Activated CD4-positive, alpha-beta memory T cell treated with anti-CD3 and anti-CD28 coated beads, Interleukin-2, amount 10 ng/mL, durations not matched to agents 7 days and 5 days (primary cell): ENCODE measurements at regions not wholly inside any gene's neighbourhood (a gene's known extent, or its start where the extent isn't known, plus 50 kb on each side); places are given as distances from the start of the nearest gene placed in this dataset.
A peak's percentile ranks its signal among the peaks of the same experiment; 100 is the strongest.

Experiments used
- CTCF ChIA-PET: fragments of 350-600 bp; sonication (Branson Sonifier 250); formaldehyde crosslinking; loops from one replicate; lab custom pipeline; 2021; ENCODE audit warnings: antibody characterized with exemption, inconsistent platforms; lab: Charles Lee
- POLR2A ChIA-PET: fragments of 350-600 bp; sonication (Branson Sonifier 250); formaldehyde crosslinking; loops from one replicate; lab custom pipeline; 2021; ENCODE audit warnings: antibody characterized with exemption; lab: Charles Lee
- DNase-seq: peaks from one replicate; pipeline ENCODE4 v3.0.0-alpha.2; 2020
- H3K27ac Mint-ChIP-seq: one replicate; pipeline ENCODE4 v1.8.0; 2021; ENCODE audit warnings: mild to moderate bottlenecking, mixed read lengths
- H3K27me3 Mint-ChIP-seq: one replicate; pipeline ENCODE4 v1.8.0; 2021; ENCODE audit warnings: mixed read lengths
- H3K36me3 Mint-ChIP-seq: one replicate; pipeline ENCODE4 v1.8.0; 2021; ENCODE audit warnings: low read depth, mixed read lengths
- H3K4me1 Mint-ChIP-seq: one replicate; pipeline ENCODE4 v1.8.0; 2021; ENCODE audit warnings: mixed read lengths
- H3K4me3 Mint-ChIP-seq: one replicate; pipeline ENCODE4 v1.8.0; 2021; ENCODE audit warnings: mild to moderate bottlenecking, mixed read lengths
- H3K9me3 Mint-ChIP-seq: one replicate; pipeline ENCODE4 v1.8.0; 2021; ENCODE audit warnings: mixed read lengths

DNA sequence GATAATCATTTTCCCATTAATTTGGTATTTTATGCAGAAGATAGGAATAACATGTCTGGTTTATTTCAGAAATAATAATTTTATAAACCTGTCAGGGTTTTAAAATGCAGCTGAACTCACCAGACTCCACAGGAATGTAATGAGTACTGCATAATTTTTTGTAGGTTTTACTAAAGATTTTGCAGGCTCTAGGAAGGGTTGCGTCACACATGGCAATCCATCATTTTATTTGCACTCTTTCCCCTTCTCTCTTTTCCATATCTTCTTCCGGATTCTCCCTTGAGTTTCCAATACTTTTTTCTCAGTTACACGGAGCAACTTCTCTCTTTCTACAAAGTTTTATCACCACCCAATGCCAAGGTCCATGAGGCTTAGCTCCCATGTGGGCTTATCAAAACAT lies 234.7 kb downstream of the NFKBIZ start:
- H3K36me3 Mint-ChIP-seq: peaks cover 26% of the 10 kb centered on the region
- H3K9me3 Mint-ChIP-seq: peaks cover 18% of the 10 kb centered on the region
- DNase-seq: no peak
- POLR2A ChIA-PET: interaction anchor here (2.4 to 3.8 kb wide), 2 partner anchors 10 to 235 kb away, joined by 8 to 19 read pairs; partner anchors contain the start of gene NFKBIZ
- CTCF ChIA-PET: interaction anchor here (2.0 kb wide), 1 partner anchor 141 kb away, joined by 8 read pairs; no protein-coding TSS in a partner anchor
- no peak overlapping the region for H3K4me3 Mint-ChIP-seq
- H3K27me3 Mint-ChIP-seq: peaks cover 4% of the 10 kb centered on the region
- peaks cover 40% of the 10 kb centered on the region for H3K4me1 Mint-ChIP-seq
- no peak overlapping the region for H3K27ac Mint-ChIP-seq

DNA sequence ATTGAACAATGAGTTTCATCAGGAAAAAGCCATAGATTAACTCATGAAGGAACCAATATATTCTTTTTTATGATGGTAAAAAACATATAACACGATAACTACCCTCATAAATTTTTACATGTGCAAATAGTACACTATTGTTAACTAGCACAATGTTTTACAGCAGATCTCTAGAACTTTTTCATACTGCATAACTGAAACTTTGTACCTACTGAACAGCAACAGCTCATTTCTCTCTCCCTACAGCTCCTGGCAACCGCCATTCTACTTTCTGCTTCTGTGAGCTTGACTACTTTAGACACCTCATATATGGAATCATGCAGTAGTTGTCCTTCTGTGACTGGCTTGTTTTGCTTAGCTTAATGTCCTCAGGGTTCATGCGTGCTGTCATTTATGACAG lies 235.4 kb downstream of the NFKBIZ start:
- H3K4me1 Mint-ChIP-seq: peaks cover 35% of the 10 kb centered on the region
- H3K36me3 Mint-ChIP-seq: peaks cover 26% of the 10 kb centered on the region
- H3K9me3 Mint-ChIP-seq: peaks cover 18% of the 10 kb centered on the region
- ChIA-PET POLR2A (interaction anchor here (1.5 to 3.8 kb wide), 4 partner anchors 9 to 235 kb away, joined by 5 to 19 read pairs (median 10); partner anchors contain the start of gene NFKBIZ), CTCF (interaction anchor here (1.2 to 2.0 kb wide), 3 partner anchors 141 to 149 kb away, joined by 3 to 8 read pairs (median 3); no protein-coding TSS in a partner anchor)
- H3K27me3 Mint-ChIP-seq: peaks cover 4% of the 10 kb centered on the region
- no peak for DNase-seq
- no peak overlapping the region for H3K4me3 Mint-ChIP-seq
- H3K27ac Mint-ChIP-seq: no peak overlapping the region

DNA sequence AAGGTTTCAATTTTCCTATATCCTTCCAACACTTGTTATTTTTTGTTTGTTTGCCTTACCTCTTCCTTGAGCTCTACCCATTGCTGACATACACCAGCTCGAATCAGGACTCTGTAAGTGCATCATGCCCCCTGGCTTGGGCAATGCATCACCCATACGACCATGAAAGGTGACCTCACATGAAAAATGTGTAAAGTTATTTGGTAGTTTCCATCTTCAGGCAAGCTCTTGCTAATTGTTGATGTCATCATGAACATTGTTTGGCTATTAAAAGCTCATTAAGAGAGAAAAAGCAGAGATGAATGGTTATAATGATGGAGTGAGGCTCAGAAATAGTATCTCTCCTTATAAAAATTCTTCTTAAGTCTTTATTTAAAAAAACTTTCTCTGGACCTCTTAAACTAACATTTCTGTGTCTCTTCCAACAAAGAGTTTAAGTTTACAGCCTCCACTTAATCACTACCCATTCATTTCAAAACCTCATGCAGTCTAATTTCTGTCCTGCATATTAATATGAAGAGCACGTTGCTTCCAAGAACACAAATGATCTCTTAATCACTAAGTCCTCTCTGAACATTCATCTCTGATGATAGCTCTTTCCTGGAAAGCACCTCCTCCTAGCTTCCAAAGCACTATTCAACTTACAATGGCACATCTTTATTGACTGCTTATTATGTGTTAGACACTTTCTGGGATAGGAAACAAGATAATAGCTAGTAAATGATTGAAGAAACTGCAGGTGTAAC lies 236.3 kb downstream of the NFKBIZ start:
- H3K27me3 Mint-ChIP-seq: peaks cover 5% of the 10 kb centered on the region
- ChIA-PET CTCF (interaction anchor here (1.0 to 2.0 kb wide), 7 partner anchors 9 to 234 kb away, joined by 3 to 8 read pairs (median 3); no protein-coding TSS in a partner anchor), POLR2A (interaction anchor here (1.1 to 3.8 kb wide), 7 partner anchors 8 to 256 kb away, joined by 4 to 19 read pairs (median 6); partner anchors contain the start of gene NFKBIZ)
- no peak for DNase-seq
- peaks cover 18% of the 10 kb centered on the region for H3K9me3 Mint-ChIP-seq
- H3K27ac Mint-ChIP-seq: peak overlapping the region; percentile 67
- H3K4me3 Mint-ChIP-seq: no peak overlapping the region
- H3K4me1 Mint-ChIP-seq: peaks cover 28% of the 10 kb centered on the region
- peaks cover 23% of the 10 kb centered on the region for H3K36me3 Mint-ChIP-seq

DNA sequence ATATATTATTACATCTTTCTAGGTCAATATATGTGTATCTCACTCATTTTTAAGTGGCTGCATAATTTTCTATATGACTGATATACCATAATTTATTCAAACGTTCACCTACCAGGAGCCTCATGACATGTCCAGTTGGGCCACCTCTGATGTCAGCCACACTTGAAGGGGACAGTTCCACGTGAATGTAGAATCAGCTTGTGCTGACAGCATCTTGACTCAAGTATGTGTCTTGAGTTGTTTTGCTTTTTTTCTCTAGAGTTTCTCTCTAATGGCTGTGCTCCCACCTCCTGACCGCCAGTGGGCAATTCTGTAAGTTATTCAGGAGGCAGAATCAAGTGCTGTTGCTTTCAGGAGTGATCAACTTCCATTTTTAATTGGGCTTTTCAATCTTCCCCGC lies 237.9 kb downstream of the NFKBIZ start:
- H3K36me3 Mint-ChIP-seq: peaks cover 23% of the 10 kb centered on the region
- no peak for DNase-seq
- H3K27me3 Mint-ChIP-seq: peaks cover 7% of the 10 kb centered on the region
- H3K27ac Mint-ChIP-seq: no peak overlapping the region
- CTCF ChIA-PET: no interaction called here
- POLR2A ChIA-PET: interaction anchor here (3.8 kb wide), 1 partner anchor 238 kb away, joined by 19 read pairs; the partner anchor contains the start of gene NFKBIZ
- H3K9me3 Mint-ChIP-seq: peaks cover 10% of the 10 kb centered on the region
- no peak overlapping the region for H3K4me3 Mint-ChIP-seq
- H3K4me1 Mint-ChIP-seq: peaks cover 37% of the 10 kb centered on the region

DNA sequence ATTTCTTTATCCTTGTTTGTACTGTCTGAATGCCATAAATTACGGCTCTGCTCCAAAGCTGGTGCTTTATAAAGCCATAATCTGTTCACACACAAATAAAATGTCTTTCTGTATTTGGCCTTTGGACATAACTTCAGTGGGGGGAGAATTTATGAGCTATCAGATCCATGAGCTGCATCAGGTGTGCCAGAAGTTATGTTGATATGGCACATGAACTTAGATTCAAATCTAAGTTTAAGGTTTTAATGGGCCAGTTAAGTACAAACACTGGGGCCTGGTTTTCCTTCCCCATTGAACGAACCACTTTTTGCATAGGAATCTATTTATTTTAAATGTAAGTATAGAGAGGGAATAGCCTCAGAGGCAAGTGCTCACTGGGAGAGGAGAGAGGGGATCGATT lies 239.9 kb downstream of the NFKBIZ start:
- Mint-ChIP-seq H3K27me3 (peaks cover 3% of the 10 kb centered on the region), H3K36me3 (peaks cover 15% of the 10 kb centered on the region), H3K9me3 (peaks cover 6% of the 10 kb centered on the region), H3K4me3 (no peak overlapping the region), H3K4me1 (peaks cover 55% of the 10 kb centered on the region), H3K27ac (no peak overlapping the region)
- ChIA-PET POLR2A (interaction anchor here (1.1 kb wide), 1 partner anchor 100 kb away, joined by 3 read pairs; no protein-coding TSS in a partner anchor), CTCF (no interaction called here)
- no peak for DNase-seq

DNA sequence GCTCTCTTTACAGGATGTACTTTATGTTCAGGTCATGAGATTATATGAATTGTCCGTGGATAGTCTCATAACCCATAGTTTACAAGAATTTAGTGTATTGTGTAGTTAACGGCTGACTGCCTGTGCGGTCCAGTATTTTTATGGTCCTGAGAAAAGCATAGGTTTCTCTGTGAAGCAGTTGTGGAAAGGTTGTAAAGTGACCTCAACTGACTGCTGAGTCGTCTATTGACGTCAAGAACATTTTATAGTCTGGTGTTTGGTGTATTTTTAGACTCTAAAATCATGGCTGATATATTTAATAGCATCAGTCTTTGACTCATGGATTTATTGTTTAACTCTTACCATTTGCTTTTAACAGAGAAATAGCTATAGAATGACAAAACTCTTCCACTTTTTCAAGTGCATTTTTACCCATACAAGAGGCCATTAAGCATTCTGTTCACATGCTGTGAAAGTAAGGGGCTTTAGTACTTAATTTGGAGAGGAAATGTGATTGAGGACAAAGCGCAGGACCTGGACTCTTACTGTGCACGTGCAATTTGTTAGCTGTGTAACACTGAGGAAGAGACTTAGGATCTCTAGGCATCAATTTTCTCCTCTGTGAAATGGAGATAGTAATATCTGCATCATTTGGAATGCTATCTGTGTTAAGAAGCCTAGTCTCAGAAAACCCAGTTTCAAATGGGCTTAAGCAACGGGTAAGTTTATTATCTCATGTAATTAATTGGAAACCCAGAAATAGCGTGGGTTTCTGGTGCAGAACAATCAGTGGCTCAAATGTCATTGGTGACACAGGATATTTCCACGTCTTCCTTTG lies 240.8 kb downstream of the NFKBIZ start:
- Mint-ChIP-seq H3K27me3 (peaks cover 3% of the 10 kb centered on the region), H3K4me1 (peaks cover 53% of the 10 kb centered on the region), H3K4me3 (no peak overlapping the region), H3K9me3 (peaks cover 3% of the 10 kb centered on the region), H3K36me3 (peaks cover 9% of the 10 kb centered on the region), H3K27ac (no peak overlapping the region)
- DNase-seq: no peak
- CTCF ChIA-PET: no interaction called here
- POLR2A ChIA-PET: interaction anchor here (1.1 kb wide), 1 partner anchor 101 kb away, joined by 3 read pairs; no protein-coding TSS in a partner anchor

DNA sequence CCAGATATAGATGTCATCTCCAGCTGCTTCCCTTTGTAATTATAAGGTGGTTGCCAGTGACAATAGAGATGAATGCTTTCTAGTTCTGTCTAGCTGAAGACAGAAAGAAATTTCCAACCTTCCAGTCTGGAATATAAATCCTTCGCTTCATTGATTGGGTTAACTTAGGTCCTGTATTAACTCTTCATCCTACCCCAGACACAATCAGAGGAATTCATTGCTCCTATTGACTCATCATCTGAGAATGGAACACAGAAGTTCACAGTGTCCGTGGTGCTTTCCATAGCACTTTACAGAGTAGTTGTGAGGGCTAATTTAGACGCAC lies 241.4 kb downstream of the NFKBIZ start:
- H3K36me3 Mint-ChIP-seq: peaks cover 6% of the 10 kb centered on the region
- H3K9me3 Mint-ChIP-seq: no peaks in the 10 kb centered on the region
- no peak for DNase-seq
- H3K27me3 Mint-ChIP-seq: peaks cover 3% of the 10 kb centered on the region
- CTCF ChIA-PET: no interaction called here
- no peak overlapping the region for H3K27ac Mint-ChIP-seq
- H3K4me3 Mint-ChIP-seq: no peak overlapping the region
- POLR2A ChIA-PET: no interaction called here
- peaks cover 51% of the 10 kb centered on the region for H3K4me1 Mint-ChIP-seq

DNA sequence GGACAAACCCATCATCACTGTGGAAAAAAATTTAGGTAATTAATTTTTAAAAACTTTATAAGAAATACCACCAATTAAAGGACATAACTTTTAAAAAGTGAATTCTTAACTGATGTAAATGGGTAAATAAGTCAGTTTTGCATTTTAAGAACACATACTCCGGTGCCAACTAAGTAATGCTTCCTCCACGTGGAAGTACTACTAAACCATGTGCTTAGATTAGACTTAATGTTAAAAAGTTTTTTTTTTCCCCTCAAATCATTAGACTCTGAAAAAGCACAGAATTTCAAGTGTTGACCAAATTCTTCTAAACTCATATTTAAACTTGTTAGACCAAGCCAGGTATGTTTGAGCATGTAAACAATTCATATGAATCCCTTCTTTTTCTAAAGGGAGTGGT lies 242.0 kb downstream of the NFKBIZ start:
- H3K4me3 Mint-ChIP-seq: no peak overlapping the region
- H3K27ac Mint-ChIP-seq: no peak overlapping the region
- H3K9me3 Mint-ChIP-seq: no peaks in the 10 kb centered on the region
- H3K27me3 Mint-ChIP-seq: peaks cover 6% of the 10 kb centered on the region
- ChIA-PET CTCF (interaction anchor here (1.3 kb wide), 1 partner anchor 134 kb away, joined by 4 read pairs; no protein-coding TSS in a partner anchor), POLR2A (no interaction called here)
- peaks cover 6% of the 10 kb centered on the region for H3K36me3 Mint-ChIP-seq
- DNase-seq: no peak
- H3K4me1 Mint-ChIP-seq: peaks cover 50% of the 10 kb centered on the region

DNA sequence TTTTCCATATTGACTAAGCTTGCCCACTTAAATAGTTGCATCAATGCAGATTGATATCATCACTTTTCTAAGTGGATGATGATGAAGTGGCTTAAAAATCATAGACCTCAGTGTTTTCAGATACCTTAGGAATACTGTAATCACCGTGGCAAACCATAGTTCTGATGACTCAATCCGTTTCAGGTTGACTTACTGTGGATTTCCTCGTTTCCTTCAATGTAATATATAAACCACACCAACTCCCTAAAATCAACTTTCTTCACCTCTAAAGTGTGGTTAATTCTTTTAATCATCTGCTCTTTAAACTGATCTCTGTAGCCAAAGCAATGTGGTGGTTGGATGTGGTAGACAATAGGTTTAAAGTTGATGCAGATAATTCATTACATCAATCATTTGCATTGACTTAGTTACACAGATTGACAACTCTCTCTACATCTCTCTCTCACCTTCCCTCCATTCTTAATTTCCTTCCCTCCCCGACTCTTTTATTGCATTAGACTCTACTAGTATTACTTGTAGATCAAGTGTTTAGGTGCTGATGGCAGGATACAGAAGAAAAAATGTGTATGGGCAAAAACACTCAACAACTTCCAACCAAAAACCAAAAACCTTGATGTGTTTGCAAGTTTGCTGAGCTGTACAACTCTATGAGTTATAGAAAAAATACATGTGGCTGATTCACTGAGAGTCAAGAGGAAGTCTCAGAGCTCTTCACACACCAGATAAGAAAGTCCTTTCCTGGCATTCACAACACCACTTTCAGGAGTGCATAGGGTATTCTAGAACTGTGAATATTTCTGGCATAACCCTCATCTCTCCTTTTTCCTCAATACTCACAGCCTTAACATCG lies 243.5 kb downstream of the NFKBIZ start:
- Mint-ChIP-seq H3K27ac (peak overlapping the region; percentile 83), H3K9me3 (no peaks in the 10 kb centered on the region), H3K36me3 (peaks cover 6% of the 10 kb centered on the region), H3K4me3 (peak overlapping the region; percentile 8), H3K4me1 (peaks cover 44% of the 10 kb centered on the region), H3K27me3 (peaks cover 6% of the 10 kb centered on the region)
- ChIA-PET CTCF (interaction anchor here (0.7 to 1.4 kb wide), 6 partner anchors 22 to 241 kb away, joined by 3 to 5 read pairs (median 3); no protein-coding TSS in a partner anchor), POLR2A (interaction anchor here (0.6 to 3.2 kb wide), 13 partner anchors 9 to 286 kb away, joined by 3 to 26 read pairs (median 4); partner anchors contain the start of gene NFKBIZ)
- DNase-seq: no peak

DNA sequence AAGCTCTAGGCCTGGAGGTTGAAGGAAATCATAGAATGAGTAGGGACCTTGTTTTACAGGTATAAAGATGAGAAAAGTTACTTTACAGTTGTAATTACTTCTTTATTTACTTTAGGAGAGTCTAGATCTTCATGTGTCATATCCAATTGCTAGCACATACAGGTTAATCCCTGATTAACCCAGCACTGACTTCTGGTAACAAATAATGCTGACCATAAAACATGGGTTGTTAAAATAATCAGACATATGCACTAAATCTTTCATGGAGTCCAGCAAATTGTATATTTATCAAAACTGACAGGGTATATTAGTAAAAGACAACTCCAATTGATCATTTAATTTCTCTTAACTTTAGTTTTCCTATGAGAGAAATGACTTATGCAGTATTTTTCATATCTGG lies 245.2 kb downstream of the NFKBIZ start:
- no peak overlapping the region for H3K4me3 Mint-ChIP-seq
- ChIA-PET POLR2A (interaction anchor here (1.0 to 3.2 kb wide), 4 partner anchors 10 to 245 kb away, joined by 4 to 26 read pairs (median 16); partner anchors contain the start of gene NFKBIZ), CTCF (interaction anchor here (1.3 to 1.6 kb wide), 4 partner anchors 9 to 291 kb away, joined by 3 to 5 read pairs (median 4); no protein-coding TSS in a partner anchor)
- peaks cover 44% of the 10 kb centered on the region for H3K4me1 Mint-ChIP-seq
- no peak overlapping the region for H3K27ac Mint-ChIP-seq
- peaks cover 6% of the 10 kb centered on the region for H3K27me3 Mint-ChIP-seq
- DNase-seq: no peak
- peaks cover 6% of the 10 kb centered on the region for H3K36me3 Mint-ChIP-seq
- H3K9me3 Mint-ChIP-seq: no peaks in the 10 kb centered on the region

DNA sequence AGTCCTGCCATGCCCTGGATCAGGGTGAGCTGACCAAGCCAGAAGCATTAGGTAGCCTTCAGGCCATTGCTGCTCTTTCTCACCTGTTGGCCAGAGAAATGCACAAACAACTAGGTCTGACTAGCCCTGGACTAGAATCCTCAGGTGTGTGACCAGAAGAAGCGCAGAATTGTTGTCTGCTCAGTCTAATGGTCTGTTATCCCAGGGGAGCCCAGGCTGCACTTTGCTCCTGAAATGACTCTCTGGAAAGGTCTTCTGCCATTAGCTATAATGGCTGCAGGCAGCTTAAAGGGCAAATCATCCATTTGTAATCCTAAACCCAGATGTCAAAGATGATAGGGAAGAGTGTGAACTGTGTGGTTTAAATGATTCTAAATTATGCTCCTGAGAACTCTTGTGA lies 246.1 kb downstream of the NFKBIZ start:
- peaks cover 44% of the 10 kb centered on the region for H3K4me1 Mint-ChIP-seq
- H3K27me3 Mint-ChIP-seq: peaks cover 11% of the 10 kb centered on the region
- ChIA-PET CTCF (interaction anchor here (1.4 to 1.6 kb wide), 3 partner anchors 10 to 292 kb away, joined by 4 to 5 read pairs (median 4); no protein-coding TSS in a partner anchor), POLR2A (no interaction called here)
- no peak overlapping the region for H3K4me3 Mint-ChIP-seq
- no peak overlapping the region for H3K27ac Mint-ChIP-seq
- no peak for DNase-seq
- peaks cover 6% of the 10 kb centered on the region for H3K36me3 Mint-ChIP-seq
- H3K9me3 Mint-ChIP-seq: no peaks in the 10 kb centered on the region

DNA sequence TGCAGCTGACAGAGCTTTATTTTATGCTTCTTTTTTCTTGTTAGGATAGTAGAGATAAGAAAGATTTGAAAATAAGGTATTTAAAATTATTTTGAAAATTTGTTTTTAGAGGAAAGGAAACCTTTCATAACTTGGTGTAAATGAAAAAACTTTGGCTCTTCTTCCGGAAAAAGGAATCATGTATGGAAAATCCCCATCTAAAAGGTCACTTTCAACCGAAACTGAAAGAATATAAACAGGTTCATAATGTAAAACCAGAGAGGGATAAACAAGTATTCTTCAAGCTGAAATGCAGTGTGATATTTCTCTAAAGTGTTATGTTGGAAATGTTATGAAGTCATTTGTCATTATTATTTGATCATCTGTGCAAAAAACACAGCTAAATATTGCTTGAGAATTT lies 246.8 kb downstream of the NFKBIZ start:
- no peak overlapping the region for H3K4me3 Mint-ChIP-seq
- H3K36me3 Mint-ChIP-seq: peaks cover 6% of the 10 kb centered on the region
- H3K27ac Mint-ChIP-seq: no peak overlapping the region
- peaks cover 41% of the 10 kb centered on the region for H3K4me1 Mint-ChIP-seq
- ChIA-PET CTCF (interaction anchor here (1.6 kb wide), 1 partner anchor 129 kb away, joined by 5 read pairs; no protein-coding TSS in a partner anchor), POLR2A (no interaction called here)
- H3K9me3 Mint-ChIP-seq: no peaks in the 10 kb centered on the region
- no peak for DNase-seq
- peaks cover 9% of the 10 kb centered on the region for H3K27me3 Mint-ChIP-seq
